ENCODE measurements at regions not wholly inside any gene's neighbourhood (a gene's known extent, or its start where the extent isn't known, plus 50 kb on each side); places are given as distances from the start of the nearest gene placed in this dataset.
"Not testable (repeated sequence)": the region's sequence is repeated elsewhere in the genome, so short reads cannot be mapped to it uniquely, and the experiment has no call there.

DNA sequence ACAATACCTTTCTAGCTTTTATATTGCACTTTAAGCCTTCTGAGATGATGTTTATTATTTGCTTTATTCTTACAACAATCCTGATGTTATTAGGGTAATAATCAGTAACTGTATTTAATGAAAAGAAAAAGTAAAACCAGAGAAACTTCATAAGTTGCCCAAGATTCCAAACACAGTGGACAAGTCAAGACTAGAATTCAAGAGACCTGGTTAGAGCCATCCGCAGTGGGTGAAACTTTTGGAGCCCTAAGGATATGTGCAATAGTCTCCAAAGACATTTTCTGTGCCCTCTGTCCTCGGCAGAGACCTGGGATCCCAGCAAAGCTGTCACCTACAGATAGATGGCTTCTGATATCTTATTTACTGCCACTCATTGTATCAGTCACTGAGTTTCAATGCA is 106.8 kb upstream of the DPT start:
- Histone ChIP-seq H3K36me3 (ENCODE audit: control insufficient read depth, insufficient read depth, low read length) (no peaks in the 10 kb centered on the region), H3K9me3 (ENCODE audit: control insufficient read depth in 2 of 2, low read length in 2 of 2) (no peaks in the 10 kb centered on the region), H3K4me1 (ENCODE audit: control insufficient read depth, insufficient read depth, low read length, poor library complexity, severe bottlenecking) (no peaks in the 10 kb centered on the region), H3K27me3 (ENCODE audit: control insufficient read depth, insufficient read depth, low read length) (no peaks in the 10 kb centered on the region), H3K27ac (ENCODE audit: insufficient read depth, low read length, poor library complexity, severe bottlenecking) (no peak overlapping the region), H3K4me3 (ENCODE audit: low read depth, low read length) (no peak overlapping the region)
- Mint-ChIP-seq H3K9me3 (peaks cover 0 to 4% (median 0%) of the 10 kb centered on the region in 7 donors), H3K4me3 (no peak overlapping the region), H3K27me3 (peaks cover 5% of the 10 kb centered on the region), H3K27ac (no peak overlapping the region), H3K36me3 (no peaks in the 10 kb centered on the region), H3K4me1 (peaks cover 4 to 10% (median 7%) of the 10 kb centered on the region in 4 donors)
- DNase-seq (no peak), ATAC-seq (ENCODE audit: low read depth in 2 of 2) (no peak)

DNA sequence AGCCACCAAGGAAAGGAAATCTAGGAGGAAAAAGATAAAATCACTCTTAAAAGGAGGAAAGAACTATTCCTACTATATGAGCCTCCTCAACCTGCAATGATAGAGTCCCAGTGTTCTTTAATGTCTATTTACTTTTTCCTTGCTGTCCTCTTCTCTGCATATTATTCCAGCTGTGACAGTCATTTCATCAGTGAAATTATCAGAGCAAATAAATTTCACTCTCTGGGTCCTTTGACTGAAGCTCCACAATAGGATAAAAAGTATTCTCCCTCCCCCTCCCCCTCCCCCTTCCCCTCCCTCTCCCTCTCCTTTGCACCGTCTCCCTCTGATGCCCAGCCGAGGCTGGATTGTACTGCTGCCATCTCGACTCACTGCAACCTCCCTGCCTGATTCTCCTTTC is 107.5 kb upstream of the DPT start:
- H3K27ac Mint-ChIP-seq = no peak overlapping the region
- H3K4me1 Mint-ChIP-seq = peaks cover 4 to 10% (median 7%) of the 10 kb centered on the region in 4 donors
- Histone ChIP-seq H3K27me3 (ENCODE audit: control insufficient read depth, insufficient read depth, low read length) (no peaks in the 10 kb centered on the region), H3K4me3 (ENCODE audit: low read depth, low read length) (no peak overlapping the region), H3K9me3 (ENCODE audit: control insufficient read depth in 2 of 2, low read length in 2 of 2) (no peaks in the 10 kb centered on the region), H3K4me1 (ENCODE audit: control insufficient read depth, insufficient read depth, low read length, poor library complexity, severe bottlenecking) (no peaks in the 10 kb centered on the region), H3K27ac (ENCODE audit: insufficient read depth, low read length, poor library complexity, severe bottlenecking) (no peak overlapping the region), H3K36me3 (ENCODE audit: control insufficient read depth, insufficient read depth, low read length) (no peaks in the 10 kb centered on the region)
- DNase-seq (no peak), ATAC-seq (ENCODE audit: low read depth in 2 of 2) (no peak)
- peaks cover 0 to 4% (median 0%) of the 10 kb centered on the region in 7 donors for H3K9me3 Mint-ChIP-seq
- H3K27me3 Mint-ChIP-seq = peaks cover 5% of the 10 kb centered on the region
- H3K4me3 Mint-ChIP-seq = no peak overlapping the region
- no peaks in the 10 kb centered on the region for H3K36me3 Mint-ChIP-seq

DNA sequence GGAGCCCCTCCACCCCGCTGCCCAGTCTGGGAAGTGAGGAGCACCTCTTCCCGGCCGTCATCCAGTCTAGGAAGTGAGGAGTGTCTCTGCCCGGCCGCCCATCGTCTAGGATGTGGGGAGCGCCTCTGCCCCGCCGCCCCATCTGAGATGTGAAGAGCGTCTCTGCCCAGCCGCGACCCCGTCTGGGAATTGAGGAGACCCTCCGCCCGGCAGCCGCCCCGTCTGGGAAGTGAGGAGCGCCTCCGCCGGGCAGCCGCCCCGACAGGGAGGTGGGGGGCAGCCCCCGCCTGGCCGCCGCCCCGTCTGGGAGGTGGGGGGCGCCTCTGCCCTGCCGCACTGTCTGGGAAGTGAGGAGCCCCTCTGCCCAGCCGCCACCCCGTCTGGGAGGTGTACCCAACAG is 108.2 kb upstream of the DPT start:
- not testable (repeated sequence) for ATAC-seq (ENCODE audit: low read depth in 2 of 2)

DNA sequence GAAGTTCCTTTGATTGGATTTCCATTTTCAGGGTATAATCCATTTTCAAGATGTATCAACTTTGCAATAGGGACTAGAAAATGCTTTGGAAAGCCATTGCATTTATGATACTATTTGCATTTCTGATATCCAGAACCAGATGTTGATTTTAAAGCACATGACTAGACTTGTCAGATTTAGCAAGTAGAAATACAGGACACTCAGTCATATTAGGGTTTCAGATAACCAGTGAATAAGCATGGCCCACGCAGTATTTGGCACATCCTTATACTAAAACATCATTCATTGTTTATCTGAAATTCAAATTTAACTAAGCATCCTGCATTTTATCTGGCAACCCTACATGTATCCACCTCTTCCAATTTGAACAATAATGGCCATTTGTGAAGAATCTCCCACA is 113.3 kb upstream of the DPT start:
- H3K4me1 Mint-ChIP-seq = no peaks in the 10 kb centered on the region
- Histone ChIP-seq H3K36me3 (ENCODE audit: control insufficient read depth, insufficient read depth, low read length) (no peaks in the 10 kb centered on the region), H3K27me3 (ENCODE audit: control insufficient read depth, insufficient read depth, low read length) (peaks cover under 1% of the 10 kb centered on the region), H3K27ac (ENCODE audit: insufficient read depth, low read length, poor library complexity, severe bottlenecking) (no peak overlapping the region), H3K4me1 (ENCODE audit: control insufficient read depth, insufficient read depth, low read length, poor library complexity, severe bottlenecking) (no peaks in the 10 kb centered on the region), H3K4me3 (ENCODE audit: low read depth, low read length) (no peak overlapping the region), H3K9me3 (ENCODE audit: control insufficient read depth in 2 of 2, low read length in 2 of 2) (no peaks in the 10 kb centered on the region)
- H3K36me3 Mint-ChIP-seq = no peaks in the 10 kb centered on the region
- peaks cover 0 to 4% (median 0%) of the 10 kb centered on the region in 7 donors for H3K9me3 Mint-ChIP-seq
- ATAC-seq (ENCODE audit: low read depth in 2 of 2) (no peak), DNase-seq (no peak)
- peaks cover 25% of the 10 kb centered on the region for H3K27me3 Mint-ChIP-seq
- no peak overlapping the region for H3K4me3 Mint-ChIP-seq
- H3K27ac Mint-ChIP-seq = no peak overlapping the region

More for the DNA sequence above, 108.2 kb upstream of the DPT start:
- H3K4me3 ChIP-seq (ENCODE audit: low read depth, low read length); DNase-seq; H3K4me1 Mint-ChIP-seq; H3K9me3 ChIP-seq (ENCODE audit: control insufficient read depth in 2 of 2, low read length in 2 of 2); H3K27ac Mint-ChIP-seq; H3K27me3 Mint-ChIP-seq; H3K27me3 ChIP-seq (ENCODE audit: control insufficient read depth, insufficient read depth, low read length); H3K9me3 Mint-ChIP-seq; H3K4me3 Mint-ChIP-seq; H3K36me3 ChIP-seq (ENCODE audit: control insufficient read depth, insufficient read depth, low read length); H3K4me1 ChIP-seq (ENCODE audit: control insufficient read depth, insufficient read depth, low read length, poor library complexity, severe bottlenecking); H3K36me3 Mint-ChIP-seq; H3K27ac ChIP-seq (ENCODE audit: insufficient read depth, low read length, poor library complexity, severe bottlenecking): not testable (repeated sequence)

DNA sequence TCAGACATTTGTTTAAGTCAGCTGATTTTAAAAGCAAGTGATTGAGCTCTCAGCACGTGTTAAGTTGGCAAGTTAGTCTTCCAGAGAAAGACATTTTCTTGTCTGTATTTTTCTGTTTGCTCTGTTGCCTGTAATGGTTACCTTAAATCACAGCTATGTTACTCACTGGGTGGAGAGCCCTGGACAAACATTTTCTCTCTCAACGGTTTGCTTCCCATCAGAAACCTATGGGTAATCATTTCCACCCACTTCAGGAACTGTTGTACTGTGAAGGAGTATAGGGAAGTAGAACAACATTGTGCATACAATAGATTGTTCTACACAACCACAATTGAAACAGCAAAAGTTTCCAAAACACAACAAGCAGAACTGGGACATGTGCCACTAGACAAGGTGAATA is 113.9 kb upstream of the DPT start:
- Mint-ChIP-seq H3K4me3 (no peak overlapping the region), H3K9me3 (peaks cover 0 to 4% (median 0%) of the 10 kb centered on the region in 7 donors), H3K27ac (no peak overlapping the region), H3K27me3 (peaks cover 25% of the 10 kb centered on the region), H3K4me1 (no peaks in the 10 kb centered on the region), H3K36me3 (no peaks in the 10 kb centered on the region)
- H3K27ac ChIP-seq (ENCODE audit: insufficient read depth, low read length, poor library complexity, severe bottlenecking) = no peak overlapping the region
- ATAC-seq (ENCODE audit: low read depth in 2 of 2) (no peak), DNase-seq (no peak)
- H3K4me1 ChIP-seq (ENCODE audit: control insufficient read depth, insufficient read depth, low read length, poor library complexity, severe bottlenecking) = no peaks in the 10 kb centered on the region
- no peak overlapping the region for H3K4me3 ChIP-seq (ENCODE audit: low read depth, low read length)
- peaks cover 2% of the 10 kb centered on the region for H3K27me3 ChIP-seq (ENCODE audit: control insufficient read depth, insufficient read depth, low read length)
- H3K36me3 ChIP-seq (ENCODE audit: control insufficient read depth, insufficient read depth, low read length) = no peaks in the 10 kb centered on the region
- H3K9me3 ChIP-seq (ENCODE audit: control insufficient read depth in 2 of 2, low read length in 2 of 2) = no peaks in the 10 kb centered on the region

DNA sequence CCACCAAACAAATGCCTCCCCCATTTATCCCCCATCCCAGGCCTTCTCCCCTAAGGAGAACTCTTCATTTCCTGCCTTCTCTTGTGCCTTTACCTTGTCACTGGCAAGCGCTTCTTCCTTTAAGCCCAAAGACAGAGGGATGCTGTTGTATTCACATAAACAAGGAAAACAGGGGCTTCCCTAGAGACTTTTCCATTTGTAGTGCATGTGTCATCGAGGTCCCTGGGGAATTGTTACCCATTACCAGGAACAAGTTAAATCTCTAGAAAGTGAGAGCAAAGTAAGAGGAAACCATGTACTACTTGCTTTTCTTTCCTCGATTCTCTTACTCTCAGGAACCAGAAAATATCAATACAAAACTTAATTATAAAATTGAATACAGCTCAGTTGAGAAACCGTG is 114.4 kb upstream of the DPT start:
- H3K9me3 ChIP-seq (ENCODE audit: control insufficient read depth in 2 of 2, low read length in 2 of 2) = no peaks in the 10 kb centered on the region
- peaks cover 4% of the 10 kb centered on the region for H3K27me3 ChIP-seq (ENCODE audit: control insufficient read depth, insufficient read depth, low read length)
- no peak overlapping the region for H3K27ac Mint-ChIP-seq
- H3K4me3 Mint-ChIP-seq = no peak overlapping the region
- H3K27ac ChIP-seq (ENCODE audit: insufficient read depth, low read length, poor library complexity, severe bottlenecking) = no peak overlapping the region
- H3K36me3 ChIP-seq (ENCODE audit: control insufficient read depth, insufficient read depth, low read length) = no peaks in the 10 kb centered on the region
- H3K27me3 Mint-ChIP-seq = peaks cover 28% of the 10 kb centered on the region
- no peaks in the 10 kb centered on the region for H3K4me1 ChIP-seq (ENCODE audit: control insufficient read depth, insufficient read depth, low read length, poor library complexity, severe bottlenecking)
- DNase-seq (no peak), ATAC-seq (ENCODE audit: low read depth in 2 of 2) (no peak)
- H3K36me3 Mint-ChIP-seq = no peaks in the 10 kb centered on the region
- peaks cover 0 to 4% (median 0%) of the 10 kb centered on the region in 7 donors for H3K9me3 Mint-ChIP-seq
- H3K4me1 Mint-ChIP-seq = no peaks in the 10 kb centered on the region
- no peak overlapping the region for H3K4me3 ChIP-seq (ENCODE audit: low read depth, low read length)

DNA sequence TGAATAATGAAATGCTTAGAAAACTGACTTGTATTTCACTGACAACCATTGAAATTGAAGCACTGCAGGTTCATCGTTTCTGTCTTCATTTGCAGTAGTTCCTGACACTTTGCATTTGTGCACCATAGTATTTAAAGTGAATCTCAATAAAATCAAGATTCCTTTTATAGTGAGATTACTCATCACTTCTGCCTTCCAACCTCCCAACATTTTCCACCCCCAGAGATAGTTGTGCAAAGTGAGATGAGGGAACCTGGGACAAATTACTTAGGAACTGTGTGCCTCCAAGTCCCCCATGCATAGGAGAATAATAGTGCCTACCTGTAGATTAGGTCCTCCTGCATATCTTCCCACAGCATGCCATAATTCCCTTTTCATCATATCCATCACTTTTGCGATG is 114.9 kb upstream of the DPT start:
- Mint-ChIP-seq H3K4me3 (no peak overlapping the region), H3K27me3 (peaks cover 31% of the 10 kb centered on the region), H3K27ac (peak overlapping the region in 1 of 3 donors; percentile 63), H3K36me3 (no peaks in the 10 kb centered on the region), H3K9me3 (peaks cover 0 to 4% (median 0%) of the 10 kb centered on the region in 7 donors), H3K4me1 (no peaks in the 10 kb centered on the region)
- H3K4me1 ChIP-seq (ENCODE audit: control insufficient read depth, insufficient read depth, low read length, poor library complexity, severe bottlenecking) = no peaks in the 10 kb centered on the region
- no peak for ATAC-seq (ENCODE audit: low read depth in 2 of 2)
- H3K4me3 ChIP-seq (ENCODE audit: low read depth, low read length) = no peak overlapping the region
- H3K27ac ChIP-seq (ENCODE audit: insufficient read depth, low read length, poor library complexity, severe bottlenecking) = no peak overlapping the region
- peaks cover 5% of the 10 kb centered on the region for H3K27me3 ChIP-seq (ENCODE audit: control insufficient read depth, insufficient read depth, low read length)
- no peaks in the 10 kb centered on the region for H3K36me3 ChIP-seq (ENCODE audit: control insufficient read depth, insufficient read depth, low read length)
- no peaks in the 10 kb centered on the region for H3K9me3 ChIP-seq (ENCODE audit: control insufficient read depth in 2 of 2, low read length in 2 of 2)
- no peak for DNase-seq

DNA sequence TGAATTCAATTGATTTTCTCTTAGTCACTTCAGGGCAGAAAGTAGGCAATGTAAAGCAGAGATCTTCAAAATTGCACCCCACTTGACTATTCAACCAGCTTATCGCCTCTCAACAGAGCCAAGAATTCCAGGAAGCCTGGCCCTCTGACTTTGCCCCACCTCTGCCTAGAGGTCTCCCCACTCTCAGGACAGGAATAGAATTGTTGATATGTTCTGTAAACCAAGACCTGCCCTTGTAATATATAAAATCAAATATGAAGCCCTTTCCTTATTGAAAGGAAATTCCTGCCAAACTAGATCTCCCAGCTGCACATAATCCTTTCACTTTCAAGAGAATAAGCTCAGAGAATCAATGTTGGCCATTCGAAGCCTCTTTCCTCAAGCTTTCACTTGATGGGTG is 116.1 kb upstream of the DPT start:
- no peaks in the 10 kb centered on the region for H3K36me3 Mint-ChIP-seq
- ATAC-seq (ENCODE audit: low read depth in 2 of 2) (no peak), DNase-seq (no peak)
- H3K27me3 Mint-ChIP-seq = peaks cover 31% of the 10 kb centered on the region
- Histone ChIP-seq H3K27me3 (ENCODE audit: control insufficient read depth, insufficient read depth, low read length) (peaks cover 5% of the 10 kb centered on the region), H3K4me1 (ENCODE audit: control insufficient read depth, insufficient read depth, low read length, poor library complexity, severe bottlenecking) (no peaks in the 10 kb centered on the region), H3K4me3 (ENCODE audit: low read depth, low read length) (no peak overlapping the region), H3K36me3 (ENCODE audit: control insufficient read depth, insufficient read depth, low read length) (no peaks in the 10 kb centered on the region), H3K27ac (ENCODE audit: insufficient read depth, low read length, poor library complexity, severe bottlenecking) (no peak overlapping the region), H3K9me3 (ENCODE audit: control insufficient read depth in 2 of 2, low read length in 2 of 2) (no peaks in the 10 kb centered on the region)
- no peak overlapping the region for H3K4me3 Mint-ChIP-seq
- H3K4me1 Mint-ChIP-seq = no peaks in the 10 kb centered on the region
- H3K9me3 Mint-ChIP-seq = peaks cover 0 to 4% (median 0%) of the 10 kb centered on the region in 7 donors
- no peak overlapping the region for H3K27ac Mint-ChIP-seq
